NCI-H187 treated with DMSO at 0.1 percent for 48 hours (cell line): ENCODE measurements at regions not wholly inside any gene's neighbourhood (a gene's known extent, or its start where the extent isn't known, plus 50 kb on each side); places are given as distances from the start of the nearest gene placed in this dataset.
"Not testable (repeated sequence)": the region's sequence is repeated elsewhere in the genome, so short reads cannot be mapped to it uniquely, and the experiment has no call there.

Experiments used
- DNase-seq: peaks from one replicate; lab custom pipeline; 2025; lab: John Stamatoyannopoulos, UW

- DNase-seq, result no peak
These were observed 1028.8 kb downstream of the ADGRL2 start for GRCh38 chr1:82829527-82829926.

GRCh38 chr1:82823876-82824275 lies 1023.1 kb downstream of the ADGRL2 start:
- no peak for DNase-seq

GRCh38 chr1:82820816-82821215 lies 1020.1 kb downstream of the ADGRL2 start:
- DNase-seq, result no peak

GRCh38 chr1:82819234-82819633 lies 1018.5 kb downstream of the ADGRL2 start:
- DNase-seq, result no peak

- no peak for DNase-seq
These were observed 1017.9 kb downstream of the ADGRL2 start for GRCh38 chr1:82818586-82818985.

- DNase-seq, result no peak
These were observed 1012.7 kb downstream of the ADGRL2 start for GRCh38 chr1:82813386-82813785.

- DNase-seq, result no peak
These were observed 1009.9 kb downstream of the ADGRL2 start for GRCh38 chr1:82810601-82811000.

GRCh38 chr1:82807563-82807962 lies 1006.8 kb downstream of the ADGRL2 start:
- no peak for DNase-seq

- no peak for DNase-seq
These were observed 1005.4 kb downstream of the ADGRL2 start for GRCh38 chr1:82806133-82806532.

- no peak for DNase-seq
These were observed 1000.4 kb downstream of the ADGRL2 start for GRCh38 chr1:82801176-82801575.

GRCh38 chr1:82800721-82801120 lies 1000.0 kb downstream of the ADGRL2 start:
- no peak for DNase-seq

GRCh38 chr1:82799261-82799660 lies 998.5 kb downstream of the ADGRL2 start:
- no peak for DNase-seq

GRCh38 chr1:82795508-82796149 lies 994.9 kb downstream of the ADGRL2 start:
- no peak for DNase-seq

- no peak for DNase-seq
These were observed 991.4 kb downstream of the ADGRL2 start for GRCh38 chr1:82792151-82792550.

- DNase-seq, result no peak
These were observed 989.8 kb downstream of the ADGRL2 start for GRCh38 chr1:82790556-82790955.

- DNase-seq, result no peak
These were observed 987.9 kb downstream of the ADGRL2 start for GRCh38 chr1:82788660-82789059.

GRCh38 chr1:82788038-82788437 lies 987.3 kb downstream of the ADGRL2 start:
- no peak for DNase-seq

- no peak for DNase-seq
These were observed 986.1 kb downstream of the ADGRL2 start for GRCh38 chr1:82786883-82787282.

- no peak for DNase-seq
These were observed 984.6 kb downstream of the ADGRL2 start for GRCh38 chr1:82785268-82785790.

GRCh38 chr1:82783044-82783443 lies 982.3 kb downstream of the ADGRL2 start:
- DNase-seq, result no peak

GRCh38 chr1:82782599-82782998 lies 981.9 kb downstream of the ADGRL2 start:
- no peak for DNase-seq

GRCh38 chr1:82778612-82779011 lies 977.9 kb downstream of the ADGRL2 start:
- no peak for DNase-seq

- DNase-seq, result no peak
These were observed 976.5 kb downstream of the ADGRL2 start for GRCh38 chr1:82777240-82777639.

GRCh38 chr1:82776730-82777129 lies 976.0 kb downstream of the ADGRL2 start:
- DNase-seq, result not testable (repeated sequence)
